K562 (cell line): ENCODE measurements at regions not wholly inside any gene's neighbourhood (a gene's known extent, or its start where the extent isn't known, plus 50 kb on each side); places are given as distances from the start of the nearest gene placed in this dataset.
"Not testable (repeated sequence)": the region's sequence is repeated elsewhere in the genome, so short reads cannot be mapped to it uniquely, and the experiment has no call there.

ENCODE experiments used
- ATAC-seq: fragments of 200-7000 bp; cut with Tn5 transposase; 3 replicates; pipeline ENCODE4 v1.9.1; 2020; ENCODE audit warnings: moderate library complexity
- BruUV-seq: library from RNA; stranded (reverse); fragments of 400-500 nt; replicated peaks from 2 replicates; lab custom pipeline; 2021; lab: Mats Ljungman, UMichigan
- CTCF ChIA-PET: fragments of 300-600 bp; formaldehyde crosslinking; extraction: SDS; loops from one replicate; lab custom pipeline; 2021; ENCODE audit warnings: low intra/inter-chr PET ratio; lab: Yijun Ruan, JAX
- POLR2A ChIA-PET: fragments of 300-600, 350-650 bp; sonication (Branson Sonifier 250); formaldehyde crosslinking; extraction: SDS; loops from one replicate; lab custom pipeline; 2021; ENCODE audit warnings: antibody characterized with exemption, inconsistent platforms; lab: Yijun Ruan, JAX
- DNase-seq, 4 experiments: peaks; one replicate each; pipeline versions ENCODE4 v3.0.0 to v3.0.0-alpha.2; 2011 to 2018; ENCODE audit warnings: low spot score in 3 of 4, mixed read lengths in 3 of 4; ENCODE audit errors: extremely low read depth in 1 of 4
- FAIRE-seq: peaks from 2 replicates; lab custom pipeline; 2011; peaks lifted over from hg19 to GRCh38; lab: Jason Lieb, UNC
- H2AFZ ChIP-seq: 2 replicates; pipeline ENCODE4 v1.6.0; 2011; ENCODE audit warnings: low read depth, low read length, control low read depth, inconsistent platforms
- H3K27ac ChIP-seq: fragments of 200-600 bp; 3 replicates; pipeline ENCODE4 v1.8.0; 2011; ENCODE audit warnings: low read depth, mild to moderate bottlenecking, control low read depth, inconsistent platforms, low read length, moderate library complexity, mixed read lengths; ENCODE audit errors: extremely low read depth
- H3K27me3 ChIP-seq, 2 experiments: fragments of 300-600 bp in 1 of 2; 2 replicates in 1 of 2; 3 replicates in 1 of 2; pipeline versions ENCODE4 v1.6.0 to v1.8.0; 2011; ENCODE audit warnings: inconsistent platforms in 2 of 2, low read length in 2 of 2, mild to moderate bottlenecking in 1 of 2, mixed read lengths in 1 of 2, moderate library complexity in 1 of 2; ENCODE audit not compliant: control insufficient read depth in 2 of 2, insufficient read depth in 2 of 2
- H3K36me3 ChIP-seq: fragments of 300-600 bp; 3 replicates; pipeline ENCODE4 v1.8.0; 2011; ENCODE audit warnings: mild to moderate bottlenecking, low read length, inconsistent platforms; ENCODE audit not compliant: control insufficient read depth, insufficient read depth
- H3K4me1 ChIP-seq, 2 experiments: fragments of 200-600 bp in 1 of 2; replicated peaks in 1 of 2; 2 replicates in 1 of 2; 3 replicates in 1 of 2; pipeline versions ENCODE4 v1.5.1 to v1.8.0; 2011; ENCODE audit warnings: inconsistent platforms in 2 of 2, low read length in 2 of 2, mild to moderate bottlenecking in 1 of 2, mixed read lengths in 1 of 2, moderate library complexity in 1 of 2; ENCODE audit not compliant: control insufficient read depth in 2 of 2, insufficient read depth in 2 of 2
- H3K4me2 ChIP-seq: 2 replicates; pipeline ENCODE4 v1.6.1; 2011; ENCODE audit warnings: low read length, control low read depth, inconsistent platforms, mixed read lengths; ENCODE audit not compliant: insufficient read depth
- H3K4me3 ChIP-seq: fragments of 200-600 bp; sonication (generic), shearing (Covaris generic); 2 replicates; pipeline ENCODE4 v1.5.1; 2016; ENCODE audit warnings: control low read depth, inconsistent platforms
- H3K79me2 ChIP-seq: fragments of 200-600 bp; 3 replicates; pipeline ENCODE4 v1.8.0; 2011; ENCODE audit warnings: low read length, inconsistent platforms; ENCODE audit not compliant: control insufficient read depth, insufficient read depth
- H3K9ac ChIP-seq, 2 experiments: 2 replicates each; pipeline versions ENCODE4 v1.6.0 to v1.6.1; 2011; ENCODE audit warnings: low read depth in 2 of 2, low read length in 2 of 2, control low read depth in 1 of 2, inconsistent platforms in 1 of 2, mild to moderate bottlenecking in 1 of 2, mixed read lengths in 1 of 2; ENCODE audit not compliant: insufficient read depth in 1 of 2
- H3K9me1 ChIP-seq: one replicate; pipeline ENCODE4 v1.6.0; 2011; ENCODE audit warnings: inconsistent platforms, mild to moderate bottlenecking, low read length, moderate library complexity; ENCODE audit not compliant: control insufficient read depth, insufficient read depth
- H3K9me3 ChIP-seq: replicated peaks from 2 replicates; pipeline ENCODE4 v1.5.1; 2011; ENCODE audit warnings: low read depth, low read length, inconsistent platforms; ENCODE audit not compliant: control insufficient read depth, insufficient read depth
- H4K20me1 ChIP-seq: replicated peaks from 2 replicates; pipeline ENCODE4 v1.6.1; 2011; ENCODE audit warnings: low read length, inconsistent platforms, mixed read lengths; ENCODE audit not compliant: control insufficient read depth, insufficient read depth
- TSHZ1 ChIP-seq: fragments of 250-450 bp; sonication (Bioruptor Pico); IDR thresholded peaks from 2 replicates; pipeline ENCODE4 v1.4.0; 2020; ENCODE audit warnings: mild to moderate bottlenecking, moderate library complexity
- WGBS: fragments of 100-300 bp; shearing (Covaris generic); methylation state at CpG from one replicate; pipeline ENCODE4 v1.1.6; 2016; ENCODE audit warnings: low coverage, mixed read lengths; ENCODE audit not compliant: insufficient coverage; ENCODE audit errors: missing lambda C conversion rate; 5-methylcytosine and 5-hydroxymethylcytosine counted together
- in situ Hi-C: fragments of 300-500 bp; cut with MboI; formaldehyde crosslinking; loops from 4 replicates; pipeline ENCODE4 v1.15.0; 2018; ENCODE audit warnings: inconsistent platforms, mixed read lengths
- intact Hi-C: fragments of 100-400 bp; cut with micrococcal nuclease; formaldehyde crosslinking; loops from 2 replicates; pipeline ENCODE4 v1.14.2; 2022

- no peak for TF ChIP-seq TSHZ1 (CRISPR knock-in tag)
- TF ChIP-seq, all 486 proteins: peak for 0
Measured at GRCh38 chr15:53903129-53903528, 75.1 kb upstream of the UNC13C start (continued).

GRCh38 chr15:53893468-53893867, 84.8 kb upstream of the UNC13C start:
- H3K79me2 ChIP-seq, H3K4me2 ChIP-seq, H3K9me3 ChIP-seq, FAIRE-seq, H3K9me1 ChIP-seq, intact Hi-C loops, H3K36me3 ChIP-seq, in situ Hi-C loops, H3K27ac ChIP-seq, ATAC-seq, H2AFZ ChIP-seq, H3K4me1 ChIP-seq, CTCF ChIA-PET, H3K27me3 ChIP-seq, DNase-seq, H4K20me1 ChIP-seq, BruUV-seq, H3K9ac ChIP-seq, H3K4me3 ChIP-seq: not testable (repeated sequence)
- POLR2A ChIA-PET, result interaction anchor here (0.6 kb wide), 1 partner anchor 11 kb away, joined by 3 read pairs; no protein-coding TSS in a partner anchor
- 0% methylated on average over 2 of the region's 2 CpGs for WGBS
